GM23338 (cell line): ENCODE measurements at regions not wholly inside any gene's neighbourhood (a gene's known extent, or its start where the extent isn't known, plus 50 kb on each side); places are given as distances from the start of the nearest gene placed in this dataset.

Experiments used
- CREB1 ChIP-seq: fragments of 250-450 bp; sonication (Bioruptor Pico); IDR thresholded peaks from 2 replicates; pipeline ENCODE4 v1.5.0; 2020; ENCODE audit warnings: low read depth, mild to moderate bottlenecking, moderate library complexity
- CTCF ChIP-seq, 2 experiments: fragments of 200-600 bp in 1 of 2; sonication (generic) in 1 of 2; conservative IDR thresholded peaks; 2 replicates each; pipeline versions ENCODE4 v1.5.1 to v1.6.1; 2016 to 2017; ENCODE audit warnings: antibody characterized with exemption in 2 of 2, low read depth in 2 of 2, mild to moderate bottlenecking in 2 of 2, moderate library complexity in 1 of 2
- ETS1 ChIP-seq: IDR thresholded peaks from 2 replicates; pipeline ENCODE4 v1.6.1; 2016; ENCODE audit warnings: antibody characterized with exemption
- EZH2 ChIP-seq: fragments of 200-600 bp; sonication (generic); IDR thresholded peaks from one replicate; pipeline ENCODE4 v1.8.0; 2017; ENCODE audit warnings: antibody characterized with exemption, mild to moderate bottlenecking, low read depth; ENCODE audit not compliant: unreplicated experiment
- EZH2phosphoT487 ChIP-seq: fragments of 200-600 bp; sonication (generic); IDR thresholded peaks from one replicate; pipeline ENCODE4 v1.8.1; 2018; ENCODE audit warnings: antibody characterized with exemption; ENCODE audit not compliant: unreplicated experiment
- JUNB ChIP-seq: IDR thresholded peaks from one replicate; pipeline ENCODE4 v1.6.1; 2016; ENCODE audit warnings: antibody characterized with exemption; ENCODE audit not compliant: unreplicated experiment
- NANOG ChIP-seq: IDR thresholded peaks from 2 replicates; pipeline ENCODE4 v1.6.1; 2016; ENCODE audit warnings: antibody characterized with exemption, borderline replicate concordance
- POLR2AphosphoS5 ChIP-seq: IDR thresholded peaks from 2 replicates; pipeline ENCODE4 v1.6.1; 2016; ENCODE audit warnings: antibody characterized with exemption, low read depth
- REST ChIP-seq: IDR thresholded peaks from one replicate; pipeline ENCODE4 v1.6.1; 2018; ENCODE audit warnings: antibody characterized with exemption; ENCODE audit not compliant: unreplicated experiment
- ZNF462 ChIP-seq: fragments of 250-450 bp; sonication (Bioruptor Pico); IDR thresholded peaks from 2 replicates; pipeline ENCODE4 v1.5.0; 2020; ENCODE audit warnings: mild to moderate bottlenecking, moderate library complexity

GRCh38 chr3:56952061-56952460 lies 108.4 kb upstream of the SPATA12 start:
- TF ChIP-seq CTCF (conservative IDR thresholded peaks at IDR 0.05; ENCODE audit: low read depth in 2 of 2), result no peak
- no peak for TF ChIP-seq JUNB
- no peak for TF ChIP-seq EZH2phosphoT487
- TF ChIP-seq NANOG, result no peak
- no peak for TF ChIP-seq REST
- TF ChIP-seq EZH2, result no peak
- no peak for TF ChIP-seq CREB1 (CRISPR knock-in tag)
- TF ChIP-seq POLR2AphosphoS5, result no peak
- TF ChIP-seq ZNF462 (CRISPR knock-in tag), result no peak
- no peak for TF ChIP-seq ETS1
